Upper lobe of left lung (tissue), 4 donors: ENCODE measurements at regions not wholly inside any gene's neighbourhood (a gene's known extent, or its start where the extent isn't known, plus 50 kb on each side); places are given as distances from the start of the nearest gene placed in this dataset.

Experiments used
- POLR2A ChIP-seq, 4 donors: fragments of 450-650 bp; IDR thresholded peaks; one replicate each; pipeline ENCODE4 v1.5.1; 2016 to 2017; ENCODE audit warnings: antibody characterized with exemption in 4 of 4, mild to moderate bottlenecking in 2 of 4
- TF ChIP-seq, protein P1 (sequence below), 6 experiments: fragments of 450-650 bp in 4 of 6; fragments of 200-600 bp in 2 of 6; sonication (generic) in 2 of 6; IDR thresholded peaks; one replicate each; pipeline ENCODE4 v1.5.1; 2016 to 2019; ENCODE audit warnings: antibody characterized with exemption in 6 of 6

DNA sequence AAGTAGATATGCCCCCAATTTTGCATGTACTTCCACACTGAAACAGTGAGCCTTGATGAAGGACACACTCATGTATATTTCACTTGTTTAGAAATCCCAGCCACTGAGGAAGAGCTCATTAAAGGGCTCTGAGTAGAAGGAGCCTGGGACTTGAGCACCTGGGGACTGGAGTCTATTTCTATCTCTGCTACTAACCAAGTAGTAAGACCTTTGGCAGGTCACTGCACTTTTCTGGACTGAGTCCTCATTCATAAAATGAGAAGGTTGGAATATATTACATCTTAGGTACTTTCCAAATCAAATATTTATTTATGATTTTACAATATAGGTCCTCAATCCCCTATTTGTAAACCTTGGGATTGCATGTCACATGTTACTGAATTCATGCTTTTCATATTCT lies 78.2 kb upstream of the C4orf54 start:
- no peak for TF ChIP-seq POLR2A (IDR thresholded peaks at IDR 0.05)
- TF ChIP-seq, protein P1, sequence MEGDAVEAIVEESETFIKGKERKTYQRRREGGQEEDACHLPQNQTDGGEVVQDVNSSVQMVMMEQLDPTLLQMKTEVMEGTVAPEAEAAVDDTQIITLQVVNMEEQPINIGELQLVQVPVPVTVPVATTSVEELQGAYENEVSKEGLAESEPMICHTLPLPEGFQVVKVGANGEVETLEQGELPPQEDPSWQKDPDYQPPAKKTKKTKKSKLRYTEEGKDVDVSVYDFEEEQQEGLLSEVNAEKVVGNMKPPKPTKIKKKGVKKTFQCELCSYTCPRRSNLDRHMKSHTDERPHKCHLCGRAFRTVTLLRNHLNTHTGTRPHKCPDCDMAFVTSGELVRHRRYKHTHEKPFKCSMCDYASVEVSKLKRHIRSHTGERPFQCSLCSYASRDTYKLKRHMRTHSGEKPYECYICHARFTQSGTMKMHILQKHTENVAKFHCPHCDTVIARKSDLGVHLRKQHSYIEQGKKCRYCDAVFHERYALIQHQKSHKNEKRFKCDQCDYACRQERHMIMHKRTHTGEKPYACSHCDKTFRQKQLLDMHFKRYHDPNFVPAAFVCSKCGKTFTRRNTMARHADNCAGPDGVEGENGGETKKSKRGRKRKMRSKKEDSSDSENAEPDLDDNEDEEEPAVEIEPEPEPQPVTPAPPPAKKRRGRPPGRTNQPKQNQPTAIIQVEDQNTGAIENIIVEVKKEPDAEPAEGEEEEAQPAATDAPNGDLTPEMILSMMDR (IDR thresholded peaks at IDR 0.05), result no peak
